GM12874 (cell line): ENCODE measurements at regions not wholly inside any gene's neighbourhood (a gene's known extent, or its start where the extent isn't known, plus 50 kb on each side); places are given as distances from the start of the nearest gene placed in this dataset.

Experiments
- CTCF ChIP-seq: IDR thresholded peaks from 2 replicates; pipeline ENCODE4 v1.5.1; 2011; ENCODE audit warnings: low read depth, mild to moderate bottlenecking, control low read depth, low read length, moderate library complexity; ENCODE audit not compliant: insufficient read depth

- TF ChIP-seq CTCF, result no peak
Observed at GRCh38 chr18:60100778-60101177, 201.0 kb downstream of the PMAIP1 start.

- no peak for TF ChIP-seq CTCF
Observed at GRCh38 chr18:60099709-60100108, 199.9 kb downstream of the PMAIP1 start.

GRCh38 chr18:60096428-60096827 is 196.6 kb downstream of the PMAIP1 start:
- TF ChIP-seq CTCF, result no peak

- TF ChIP-seq CTCF, result no peak
Observed at GRCh38 chr18:60092073-60092472, 192.3 kb downstream of the PMAIP1 start.

GRCh38 chr18:60090170-60090569 is 190.4 kb downstream of the PMAIP1 start:
- no peak for TF ChIP-seq CTCF

GRCh38 chr18:60082790-60083189 is 183.0 kb downstream of the PMAIP1 start:
- TF ChIP-seq CTCF, result no peak

- TF ChIP-seq CTCF, result no peak
Observed at GRCh38 chr18:60082282-60082681, 182.5 kb downstream of the PMAIP1 start.

- no peak for TF ChIP-seq CTCF
Observed at GRCh38 chr18:60075477-60075876, 175.7 kb downstream of the PMAIP1 start.
